Spinal cord (tissue), 9 donors: ENCODE measurements at regions not wholly inside any gene's neighbourhood (a gene's known extent, or its start where the extent isn't known, plus 50 kb on each side); places are given as distances from the start of the nearest gene placed in this dataset.

ENCODE experiments used
- DNase-seq, 6 donors: peaks; one replicate each; pipeline versions ENCODE4 v3.0.0 to v3.0.0-alpha.2; 2013 to 2015; ENCODE audit warnings: low spot score in 6 of 6, low read depth in 4 of 6
- H3K27ac ChIP-seq: one replicate; pipeline ENCODE4 v1.5.1; 2013; ENCODE audit warnings: low read depth, low read length, control low read depth
- H3K27me3 ChIP-seq: one replicate; pipeline ENCODE4 v1.6.1; 2013; ENCODE audit warnings: low read length; ENCODE audit not compliant: control insufficient read depth, insufficient read depth
- H3K36me3 ChIP-seq: one replicate; pipeline ENCODE4 v1.6.1; 2013; ENCODE audit warnings: low read length; ENCODE audit not compliant: control insufficient read depth, insufficient read depth
- H3K4me1 ChIP-seq: one replicate; pipeline ENCODE4 v1.6.1; 2013; ENCODE audit warnings: low read length; ENCODE audit not compliant: control insufficient read depth, insufficient read depth
- H3K4me3 ChIP-seq: one replicate; pipeline ENCODE4 v1.5.1; 2013; ENCODE audit warnings: low read depth, low read length, control low read depth
- H3K9me3 ChIP-seq: one replicate; pipeline ENCODE4 v1.6.1; 2013; ENCODE audit warnings: low read length; ENCODE audit not compliant: control insufficient read depth, insufficient read depth
- WGBS: methylation state at CpG from one replicate; pipeline ENCODE4 v1.1.5; 2013; ENCODE audit warnings: missing lambda C conversion rate; ENCODE audit not compliant: insufficient coverage; 5-methylcytosine and 5-hydroxymethylcytosine counted together
- donor health status: healthy.

GRCh38 chr12:38152816-38153736, 163.5 kb upstream of the ALG10B start:
- Histone ChIP-seq H3K27me3 (no peaks in the 10 kb centered on the region), H3K4me3 (no peak overlapping the region), H3K27ac (no peak overlapping the region), H3K9me3 (peaks cover 15% of the 10 kb centered on the region), H3K36me3 (no peaks in the 10 kb centered on the region), H3K4me1 (no peaks in the 10 kb centered on the region)
- WGBS: 86% methylated on average over 52 of the region's 53 CpGs
- DNase-seq: no peak

- Histone ChIP-seq H3K27me3 (no peaks in the 10 kb centered on the region), H3K4me3 (no peak overlapping the region), H3K36me3 (no peaks in the 10 kb centered on the region), H3K27ac (no peak overlapping the region), H3K4me1 (no peaks in the 10 kb centered on the region), H3K9me3 (peaks cover 16% of the 10 kb centered on the region)
- DNase-seq: no peak
- 84% methylated on average over 19 of the region's 19 CpGs for WGBS
These were observed 162.9 kb upstream of the ALG10B start for GRCh38 chr12:38153737-38154061.

GRCh38 chr12:38154096-38155019, 162.2 kb upstream of the ALG10B start:
- Histone ChIP-seq H3K27ac (no peak overlapping the region), H3K4me1 (no peaks in the 10 kb centered on the region), H3K4me3 (no peak overlapping the region), H3K9me3 (peaks cover 16% of the 10 kb centered on the region), H3K27me3 (no peaks in the 10 kb centered on the region), H3K36me3 (no peaks in the 10 kb centered on the region)
- no peak for DNase-seq
- 84% methylated on average over 39 of the region's 39 CpGs for WGBS

- Histone ChIP-seq H3K4me3 (no peak overlapping the region), H3K27ac (no peak overlapping the region), H3K27me3 (no peaks in the 10 kb centered on the region), H3K36me3 (no peaks in the 10 kb centered on the region), H3K4me1 (no peaks in the 10 kb centered on the region), H3K9me3 (peaks cover 17% of the 10 kb centered on the region)
- 87% methylated on average over 16 of the region's 16 CpGs for WGBS
- DNase-seq: no peak
These were observed 161.6 kb upstream of the ALG10B start for GRCh38 chr12:38155020-38155395.

- Histone ChIP-seq H3K27ac (no peak overlapping the region), H3K9me3 (peaks cover 13% of the 10 kb centered on the region), H3K27me3 (no peaks in the 10 kb centered on the region), H3K36me3 (no peaks in the 10 kb centered on the region), H3K4me1 (no peaks in the 10 kb centered on the region), H3K4me3 (no peak overlapping the region)
- no peak for DNase-seq
- WGBS: 82% methylated on average over 47 of the region's 52 CpGs
These were observed 160.8 kb upstream of the ALG10B start for GRCh38 chr12:38155526-38156496.

GRCh38 chr12:38156497-38157245, 159.9 kb upstream of the ALG10B start:
- Histone ChIP-seq H3K9me3 (peaks cover 13% of the 10 kb centered on the region), H3K27me3 (no peaks in the 10 kb centered on the region), H3K4me3 (no peak overlapping the region), H3K4me1 (no peaks in the 10 kb centered on the region), H3K27ac (no peak overlapping the region), H3K36me3 (no peaks in the 10 kb centered on the region)
- DNase-seq: no peak
- 87% methylated on average over 37 of the region's 39 CpGs for WGBS

GRCh38 chr12:38157274-38157932, 159.2 kb upstream of the ALG10B start:
- H3K27ac ChIP-seq: no peak overlapping the region
- no peak for DNase-seq
- WGBS: 90% methylated on average over 39 of the region's 39 CpGs
- H3K27me3 ChIP-seq: no peaks in the 10 kb centered on the region
- H3K9me3 ChIP-seq: peaks cover 11% of the 10 kb centered on the region
- no peak overlapping the region for H3K4me3 ChIP-seq
- no peaks in the 10 kb centered on the region for H3K36me3 ChIP-seq
- H3K4me1 ChIP-seq: no peaks in the 10 kb centered on the region

- no peaks in the 10 kb centered on the region for H3K4me1 ChIP-seq
- no peak overlapping the region for H3K4me3 ChIP-seq
- H3K36me3 ChIP-seq: no peaks in the 10 kb centered on the region
- no peak overlapping the region for H3K27ac ChIP-seq
- H3K9me3 ChIP-seq: peaks cover 13% of the 10 kb centered on the region
- no peaks in the 10 kb centered on the region for H3K27me3 ChIP-seq
- no peak for DNase-seq
- 87% methylated on average over 27 of the region's 28 CpGs for WGBS
These were observed 158.6 kb upstream of the ALG10B start for GRCh38 chr12:38157933-38158401.
